ENCODE measurements at regions not wholly inside any gene's neighbourhood (a gene's known extent, or its start where the extent isn't known, plus 50 kb on each side); places are given as distances from the start of the nearest gene placed in this dataset.

GRCh38 chr10:24152270-24152669 lies 56.7 kb upstream of the KIAA1217 start:
- DNase-seq: no peak

- DNase-seq: no peak
These were observed 55.9 kb upstream of the KIAA1217 start for GRCh38 chr10:24153031-24153430.

GRCh38 chr10:24153537-24153936 lies 55.4 kb upstream of the KIAA1217 start:
- DNase-seq: no peak

GRCh38 chr10:24156686-24157085 lies 52.3 kb upstream of the KIAA1217 start:
- no peak for DNase-seq

- no peak for DNase-seq
These were observed 51.4 kb upstream of the KIAA1217 start for GRCh38 chr10:24157567-24157966.

Measured in GDM1 (cell line).